ENCODE measurements at regions not wholly inside any gene's neighbourhood (a gene's known extent, or its start where the extent isn't known, plus 50 kb on each side); places are given as distances from the start of the nearest gene placed in this dataset.
"Not testable (repeated sequence)": the region's sequence is repeated elsewhere in the genome, so short reads cannot be mapped to it uniquely, and the experiment has no call there.

- DNase-seq (ENCODE audit: low spot score), result not testable (repeated sequence)
These were observed 83.2 kb upstream of the ARID5B start for GRCh38 chr10:61818251-61818650.

- DNase-seq (ENCODE audit: low spot score), result no peak
These were observed 82.3 kb upstream of the ARID5B start for GRCh38 chr10:61819208-61819607.

- DNase-seq (ENCODE audit: low spot score), result no peak
These were observed 80.3 kb upstream of the ARID5B start for GRCh38 chr10:61821153-61821552.

- no peak for DNase-seq (ENCODE audit: low spot score)
These were observed 79.8 kb upstream of the ARID5B start for GRCh38 chr10:61821693-61822092.

- DNase-seq (ENCODE audit: low spot score), result no peak
These were observed 79.4 kb upstream of the ARID5B start for GRCh38 chr10:61822096-61822495.

GRCh38 chr10:61822781-61823230, 78.7 kb upstream of the ARID5B start:
- DNase-seq (ENCODE audit: low spot score), result no peak

- DNase-seq (ENCODE audit: low spot score), result no peak
These were observed 76.5 kb upstream of the ARID5B start for GRCh38 chr10:61825001-61825400.

GRCh38 chr10:61825628-61826027, 75.9 kb upstream of the ARID5B start:
- no peak for DNase-seq (ENCODE audit: low spot score)

GRCh38 chr10:61828034-61828433, 73.5 kb upstream of the ARID5B start:
- no peak for DNase-seq (ENCODE audit: low spot score)

- DNase-seq (ENCODE audit: low spot score), result no peak
These were observed 72.7 kb upstream of the ARID5B start for GRCh38 chr10:61828788-61829187.

GRCh38 chr10:61830072-61830845, 71.2 kb upstream of the ARID5B start:
- DNase-seq (ENCODE audit: low spot score), result no peak

- DNase-seq (ENCODE audit: low spot score), result peak; percentile 53
These were observed 70.6 kb upstream of the ARID5B start for GRCh38 chr10:61830846-61831273.

GRCh38 chr10:61832866-61833481, 68.5 kb upstream of the ARID5B start:
- no peak for DNase-seq (ENCODE audit: low spot score)

- no peak for DNase-seq (ENCODE audit: low spot score)
These were observed 67.0 kb upstream of the ARID5B start for GRCh38 chr10:61834519-61834918.

- no peak for DNase-seq (ENCODE audit: low spot score)
These were observed 66.2 kb upstream of the ARID5B start for GRCh38 chr10:61835069-61835945.

- no peak for DNase-seq (ENCODE audit: low spot score)
These were observed 65.3 kb upstream of the ARID5B start for GRCh38 chr10:61835946-61836887.

- no peak for DNase-seq (ENCODE audit: low spot score)
These were observed 64.4 kb upstream of the ARID5B start for GRCh38 chr10:61836888-61837754.

- peak; percentile 44 for DNase-seq (ENCODE audit: low spot score)
These were observed 63.7 kb upstream of the ARID5B start for GRCh38 chr10:61837755-61838171.

GRCh38 chr10:61839916-61840315, 61.6 kb upstream of the ARID5B start:
- no peak for DNase-seq (ENCODE audit: low spot score)

- DNase-seq (ENCODE audit: low spot score), result no peak
These were observed 61.1 kb upstream of the ARID5B start for GRCh38 chr10:61840403-61840802.
